ENCODE measurements at regions not wholly inside any gene's neighbourhood (a gene's known extent, or its start where the extent isn't known, plus 50 kb on each side); places are given as distances from the start of the nearest gene placed in this dataset.

- TF ChIP-seq CTCF (IDR thresholded peaks at IDR 0.05) (no peak), POLR2A (IDR thresholded peaks at IDR 0.05) (no peak)
Measured at GRCh38 chr6:67493682-67494081, 1141.4 kb upstream of the ADGRB3 start.
